Mesendoderm (in vitro differentiated cells): ENCODE measurements at regions not wholly inside any gene's neighbourhood (a gene's known extent, or its start where the extent isn't known, plus 50 kb on each side); places are given as distances from the start of the nearest gene placed in this dataset.
A peak's percentile ranks its signal among the peaks of the same experiment; 100 is the strongest.

Experiments
- DNase-seq: peaks from one replicate; pipeline ENCODE4 v3.0.0; 2013
- H2AK5ac ChIP-seq: 2 replicates; pipeline ENCODE4 v1.6.1; 2013; ENCODE audit warnings: low read length, inconsistent platforms
- H2BK120ac ChIP-seq: 2 replicates; pipeline ENCODE4 v1.6.1; 2013; ENCODE audit warnings: low read depth, mild to moderate bottlenecking, low read length, moderate library complexity, mixed read lengths
- H2BK15ac ChIP-seq: replicated peaks from 2 replicates; pipeline ENCODE4 v1.6.1; 2013; ENCODE audit warnings: low read depth, mild to moderate bottlenecking, moderate library complexity
- H2BK5ac ChIP-seq: 2 replicates; pipeline ENCODE4 v1.6.1; 2013; ENCODE audit warnings: low read length, inconsistent platforms
- H3K18ac ChIP-seq: 2 replicates; pipeline ENCODE4 v1.6.1; 2013; ENCODE audit warnings: mild to moderate bottlenecking, low read length, mixed read lengths
- H3K23ac ChIP-seq: one replicate; pipeline ENCODE4 v1.6.1; 2013; ENCODE audit warnings: low read length
- H3K27ac ChIP-seq: 2 replicates; pipeline ENCODE4 v1.5.1; 2013; ENCODE audit warnings: low read depth, mild to moderate bottlenecking, inconsistent platforms, low read length, moderate library complexity
- H3K27me3 ChIP-seq: 2 replicates; pipeline ENCODE4 v1.6.1; 2013; ENCODE audit warnings: low read length, control low read depth, mild to moderate bottlenecking, inconsistent platforms; ENCODE audit not compliant: insufficient read depth, poor library complexity
- H3K36me3 ChIP-seq: 2 replicates; pipeline ENCODE4 v1.6.1; 2013; ENCODE audit warnings: low read length, inconsistent platforms; ENCODE audit not compliant: control insufficient read depth, insufficient read depth
- H3K4ac ChIP-seq: one replicate; pipeline ENCODE4 v1.6.1; 2013; ENCODE audit warnings: low read depth, mild to moderate bottlenecking, low read length, moderate library complexity
- H3K4me1 ChIP-seq: 2 replicates; pipeline ENCODE4 v1.6.1; 2013; ENCODE audit warnings: low read depth, low read length, inconsistent platforms; ENCODE audit not compliant: control insufficient read depth
- H3K4me2 ChIP-seq: 2 replicates; pipeline ENCODE4 v1.6.1; 2013; ENCODE audit warnings: low read length
- H3K4me3 ChIP-seq: 2 replicates; pipeline ENCODE4 v1.5.1; 2013; ENCODE audit warnings: mild to moderate bottlenecking, low read length
- H3K56ac ChIP-seq: one replicate; pipeline ENCODE4 v1.6.1; 2013; ENCODE audit warnings: low read length
- H3K79me1 ChIP-seq: 2 replicates; pipeline ENCODE4 v1.6.1; 2013; ENCODE audit warnings: low read length, inconsistent platforms
- H3K79me2 ChIP-seq: 2 replicates; pipeline ENCODE4 v1.6.1; 2013; ENCODE audit warnings: mild to moderate bottlenecking, low read length; ENCODE audit not compliant: control insufficient read depth, insufficient read depth
- H3K9ac ChIP-seq: 2 replicates; pipeline ENCODE4 v1.6.1; 2013; ENCODE audit warnings: low read length, inconsistent platforms
- H4K5ac ChIP-seq: one replicate; pipeline ENCODE4 v1.6.1; 2013; ENCODE audit warnings: low read length
- H4K8ac ChIP-seq: one replicate; pipeline ENCODE4 v1.6.1; 2013; ENCODE audit warnings: low read depth, mild to moderate bottlenecking, control low read depth, low read length, moderate library complexity
- WGBS: extraction: QIAGEN DNeasy Blood & Tissue Kit; methylation state at CpG from one replicate; pipeline ENCODE4 v1.1.7; 2013; ENCODE audit warnings: low lambda C conversion rate, missing lambda C conversion rate; ENCODE audit not compliant: insufficient coverage; ENCODE audit errors: extremely low coverage; 5-methylcytosine and 5-hydroxymethylcytosine counted together

GRCh38 chr5:81896764-81897163 lies 75.1 kb upstream of the ATG10 start:
- H3K36me3 ChIP-seq: no peaks in the 10 kb centered on the region
- no peak overlapping the region for H3K18ac ChIP-seq
- no peak overlapping the region for H2BK5ac ChIP-seq
- no peak overlapping the region for H3K27ac ChIP-seq
- no peak overlapping the region for H3K4ac ChIP-seq
- no peaks in the 10 kb centered on the region for H3K27me3 ChIP-seq
- no peaks in the 10 kb centered on the region for H3K4me1 ChIP-seq
- no peak overlapping the region for H3K56ac ChIP-seq
- H3K79me2 ChIP-seq: no peaks in the 10 kb centered on the region
- WGBS: no CpG with 5 or more reads among the region's 1 CpG
- no peak overlapping the region for H2AK5ac ChIP-seq
- no peak for DNase-seq
- H3K4me2 ChIP-seq: no peak overlapping the region
- no peak overlapping the region for H3K4me3 ChIP-seq
- H4K5ac ChIP-seq: no peak overlapping the region
- no peak overlapping the region for H3K23ac ChIP-seq
- no peak overlapping the region for H2BK120ac ChIP-seq
- no peak overlapping the region for H3K9ac ChIP-seq
- H3K79me1 ChIP-seq: no peaks in the 10 kb centered on the region
- H2BK15ac ChIP-seq: no peak overlapping the region
- H4K8ac ChIP-seq: no peak overlapping the region

- H3K4me2 ChIP-seq: no peak overlapping the region
- H2BK15ac ChIP-seq: no peak overlapping the region
- no peaks in the 10 kb centered on the region for H3K27me3 ChIP-seq
- H3K9ac ChIP-seq: no peak overlapping the region
- H3K56ac ChIP-seq: no peak overlapping the region
- no peak overlapping the region for H3K23ac ChIP-seq
- H4K5ac ChIP-seq: no peak overlapping the region
- DNase-seq: no peak
- no peaks in the 10 kb centered on the region for H3K4me1 ChIP-seq
- H4K8ac ChIP-seq: no peak overlapping the region
- H3K4ac ChIP-seq: no peak overlapping the region
- H3K18ac ChIP-seq: no peak overlapping the region
- no peak overlapping the region for H3K4me3 ChIP-seq
- no peaks in the 10 kb centered on the region for H3K79me2 ChIP-seq
- H2AK5ac ChIP-seq: no peak overlapping the region
- H3K79me1 ChIP-seq: no peaks in the 10 kb centered on the region
- no peak overlapping the region for H2BK120ac ChIP-seq
- no peaks in the 10 kb centered on the region for H3K36me3 ChIP-seq
- no peak overlapping the region for H2BK5ac ChIP-seq
- no peak overlapping the region for H3K27ac ChIP-seq
Measured at GRCh38 chr5:81895307-81895706, 76.5 kb upstream of the ATG10 start.

- no peaks in the 10 kb centered on the region for H3K27me3 ChIP-seq
- H2BK15ac ChIP-seq: no peak overlapping the region
- no peak for DNase-seq
- H3K4me2 ChIP-seq: no peak overlapping the region
- H3K4me3 ChIP-seq: no peak overlapping the region
- no peak overlapping the region for H4K5ac ChIP-seq
- no peaks in the 10 kb centered on the region for H3K79me2 ChIP-seq
- H2AK5ac ChIP-seq: no peak overlapping the region
- no peaks in the 10 kb centered on the region for H3K79me1 ChIP-seq
- no peaks in the 10 kb centered on the region for H3K36me3 ChIP-seq
- H2BK5ac ChIP-seq: no peak overlapping the region
- no CpG with 5 or more reads among the region's 4 CpGs for WGBS
- no peak overlapping the region for H2BK120ac ChIP-seq
- no peak overlapping the region for H4K8ac ChIP-seq
- H3K4ac ChIP-seq: no peak overlapping the region
- H3K4me1 ChIP-seq: no peaks in the 10 kb centered on the region
- H3K56ac ChIP-seq: no peak overlapping the region
- no peak overlapping the region for H3K18ac ChIP-seq
- H3K27ac ChIP-seq: no peak overlapping the region
- H3K9ac ChIP-seq: no peak overlapping the region
- H3K23ac ChIP-seq: no peak overlapping the region
Measured at GRCh38 chr5:81893961-81894360, 77.9 kb upstream of the ATG10 start.

GRCh38 chr5:81884871-81885270 lies 87.0 kb upstream of the ATG10 start:
- Histone ChIP-seq H3K4me1 (no peaks in the 10 kb centered on the region), H2BK5ac (no peak overlapping the region), H3K79me1 (no peaks in the 10 kb centered on the region), H3K27ac (no peak overlapping the region), H3K4ac (no peak overlapping the region), H4K5ac (no peak overlapping the region), H4K8ac (no peak overlapping the region), H3K9ac (no peak overlapping the region), H3K18ac (no peak overlapping the region), H3K4me3 (no peak overlapping the region), H3K27me3 (no peaks in the 10 kb centered on the region), H3K23ac (no peak overlapping the region), H2BK120ac (no peak overlapping the region), H2BK15ac (no peak overlapping the region), H2AK5ac (no peak overlapping the region), H3K56ac (no peak overlapping the region), H3K79me2 (no peaks in the 10 kb centered on the region), H3K4me2 (no peak overlapping the region), H3K36me3 (no peaks in the 10 kb centered on the region)
- no peak for DNase-seq
- WGBS: no CpG with 5 or more reads among the region's 3 CpGs

- H3K4me3 ChIP-seq: no peak overlapping the region
- no peak overlapping the region for H2BK5ac ChIP-seq
- H3K9ac ChIP-seq: no peak overlapping the region
- no peaks in the 10 kb centered on the region for H3K4me1 ChIP-seq
- no peak overlapping the region for H3K4me2 ChIP-seq
- no peak for DNase-seq
- no peak overlapping the region for H3K18ac ChIP-seq
- H3K79me1 ChIP-seq: no peaks in the 10 kb centered on the region
- H3K27me3 ChIP-seq: no peaks in the 10 kb centered on the region
- no peaks in the 10 kb centered on the region for H3K36me3 ChIP-seq
- H3K27ac ChIP-seq: no peak overlapping the region
- no peak overlapping the region for H3K56ac ChIP-seq
- no peak overlapping the region for H3K23ac ChIP-seq
- H2BK15ac ChIP-seq: no peak overlapping the region
- no peak overlapping the region for H2BK120ac ChIP-seq
- no peak overlapping the region for H4K8ac ChIP-seq
- no peak overlapping the region for H4K5ac ChIP-seq
- no peaks in the 10 kb centered on the region for H3K79me2 ChIP-seq
- WGBS: no CpG with 5 or more reads among the region's 5 CpGs
- H2AK5ac ChIP-seq: no peak overlapping the region
- no peak overlapping the region for H3K4ac ChIP-seq
Measured at GRCh38 chr5:81883371-81883770, 88.5 kb upstream of the ATG10 start.

GRCh38 chr5:81881595-81881994 lies 90.2 kb upstream of the ATG10 start:
- Histone ChIP-seq H3K4me2 (no peak overlapping the region), H3K4me1 (no peaks in the 10 kb centered on the region), H3K56ac (no peak overlapping the region), H2BK5ac (no peak overlapping the region), H2BK120ac (no peak overlapping the region), H4K8ac (no peak overlapping the region), H3K4me3 (no peak overlapping the region), H3K79me1 (no peaks in the 10 kb centered on the region), H3K23ac (no peak overlapping the region), H3K36me3 (no peaks in the 10 kb centered on the region), H3K27ac (no peak overlapping the region), H2BK15ac (no peak overlapping the region), H4K5ac (no peak overlapping the region), H2AK5ac (no peak overlapping the region), H3K4ac (peak overlapping the region; percentile 16), H3K79me2 (no peaks in the 10 kb centered on the region), H3K9ac (no peak overlapping the region), H3K27me3 (no peaks in the 10 kb centered on the region), H3K18ac (no peak overlapping the region)
- no peak for DNase-seq
- WGBS: no CpG with 5 or more reads among the region's 2 CpGs
